Vagina (tissue), 2 donors: ENCODE measurements at regions not wholly inside any gene's neighbourhood (a gene's known extent, or its start where the extent isn't known, plus 50 kb on each side); places are given as distances from the start of the nearest gene placed in this dataset.

Experiments used
- POLR2A ChIP-seq, 2 donors: fragments of 450-650 bp; IDR thresholded peaks; one replicate each; pipeline ENCODE4 v1.6.1; 2017; ENCODE audit warnings: antibody characterized with exemption in 2 of 2, mild to moderate bottlenecking in 2 of 2, moderate library complexity in 2 of 2
- POLR2AphosphoS5 ChIP-seq, 2 donors: sonication (generic); formaldehyde crosslinking; IDR thresholded peaks; one replicate each; pipeline ENCODE4 v1.9.0; 2017; ENCODE audit warnings: antibody characterized with exemption in 2 of 2, mild to moderate bottlenecking in 2 of 2, low read depth in 1 of 2; ENCODE audit not compliant: insufficient read depth in 1 of 2
- TF ChIP-seq, protein P1 (sequence below), 3 experiments: fragments of 450-650 bp in 2 of 3; fragments of 200-600 bp in 1 of 3; sonication (generic) in 1 of 3; IDR thresholded peaks; one replicate each; pipeline ENCODE4 v1.5.1; 2017 to 2019; ENCODE audit warnings: antibody characterized with exemption in 3 of 3, mild to moderate bottlenecking in 2 of 3, moderate library complexity in 2 of 3

GRCh38 chr12:46892887-46893286 is 67.1 kb upstream of the SLC38A4 start:
- TF ChIP-seq, protein P1, sequence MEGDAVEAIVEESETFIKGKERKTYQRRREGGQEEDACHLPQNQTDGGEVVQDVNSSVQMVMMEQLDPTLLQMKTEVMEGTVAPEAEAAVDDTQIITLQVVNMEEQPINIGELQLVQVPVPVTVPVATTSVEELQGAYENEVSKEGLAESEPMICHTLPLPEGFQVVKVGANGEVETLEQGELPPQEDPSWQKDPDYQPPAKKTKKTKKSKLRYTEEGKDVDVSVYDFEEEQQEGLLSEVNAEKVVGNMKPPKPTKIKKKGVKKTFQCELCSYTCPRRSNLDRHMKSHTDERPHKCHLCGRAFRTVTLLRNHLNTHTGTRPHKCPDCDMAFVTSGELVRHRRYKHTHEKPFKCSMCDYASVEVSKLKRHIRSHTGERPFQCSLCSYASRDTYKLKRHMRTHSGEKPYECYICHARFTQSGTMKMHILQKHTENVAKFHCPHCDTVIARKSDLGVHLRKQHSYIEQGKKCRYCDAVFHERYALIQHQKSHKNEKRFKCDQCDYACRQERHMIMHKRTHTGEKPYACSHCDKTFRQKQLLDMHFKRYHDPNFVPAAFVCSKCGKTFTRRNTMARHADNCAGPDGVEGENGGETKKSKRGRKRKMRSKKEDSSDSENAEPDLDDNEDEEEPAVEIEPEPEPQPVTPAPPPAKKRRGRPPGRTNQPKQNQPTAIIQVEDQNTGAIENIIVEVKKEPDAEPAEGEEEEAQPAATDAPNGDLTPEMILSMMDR (IDR thresholded peaks at IDR 0.05) = no peak
- TF ChIP-seq POLR2A (IDR thresholded peaks at IDR 0.05) = no peak
- no peak for TF ChIP-seq POLR2AphosphoS5 (IDR thresholded peaks at IDR 0.05; ENCODE audit: insufficient read depth in 1 of 2, low read depth in 1 of 2)
